ENCODE measurements at regions not wholly inside any gene's neighbourhood (a gene's known extent, or its start where the extent isn't known, plus 50 kb on each side); places are given as distances from the start of the nearest gene placed in this dataset.

GRCh38 chr15:62297933-62298332, 132.8 kb upstream of the C2CD4B start:
- no peak overlapping the region for H3K4me3 ChIP-seq (ENCODE audit: low read depth in 1 of 2, low read length in 2 of 2)
- no peaks in the 10 kb centered on the region for H3K9me3 ChIP-seq (ENCODE audit: low read length)
- peaks cover 9% of the 10 kb centered on the region for H3K4me1 ChIP-seq (ENCODE audit: insufficient read depth, low read length)

GRCh38 chr15:62298811-62299210, 133.7 kb upstream of the C2CD4B start:
- Histone ChIP-seq H3K27ac (ENCODE audit: low read depth, low read length) (no peak overlapping the region), H3K27me3 (ENCODE audit: control insufficient read depth in 1 of 2, insufficient read depth in 2 of 2, low read length in 2 of 2) (no peaks in the 10 kb centered on the region), H3K4me1 (ENCODE audit: insufficient read depth, low read length) (peaks cover 9% of the 10 kb centered on the region), H3K9me3 (ENCODE audit: low read length) (no peaks in the 10 kb centered on the region), H3K36me3 (ENCODE audit: insufficient read depth, low read length) (no peaks in the 10 kb centered on the region), H3K9ac (ENCODE audit: low read length) (no peak overlapping the region), H3K4me3 (ENCODE audit: low read depth in 1 of 2, low read length in 2 of 2) (no peak overlapping the region)

More at GRCh38 chr15:62297933-62298332, 132.8 kb upstream of the C2CD4B start:
- Histone ChIP-seq H3K27me3 (ENCODE audit: control insufficient read depth in 1 of 2, insufficient read depth in 2 of 2, low read length in 2 of 2) (no peaks in the 10 kb centered on the region), H3K9ac (ENCODE audit: low read length) (no peak overlapping the region), H3K36me3 (ENCODE audit: insufficient read depth, low read length) (no peaks in the 10 kb centered on the region), H3K27ac (ENCODE audit: low read depth, low read length) (no peak overlapping the region)

- H3K4me3 ChIP-seq (ENCODE audit: low read depth in 1 of 2, low read length in 2 of 2) = no peak overlapping the region
- no peaks in the 10 kb centered on the region for H3K27me3 ChIP-seq (ENCODE audit: control insufficient read depth in 1 of 2, insufficient read depth in 2 of 2, low read length in 2 of 2)
- no peaks in the 10 kb centered on the region for H3K36me3 ChIP-seq (ENCODE audit: insufficient read depth, low read length)
- peaks cover 9% of the 10 kb centered on the region for H3K4me1 ChIP-seq (ENCODE audit: insufficient read depth, low read length)
- H3K9me3 ChIP-seq (ENCODE audit: low read length) = no peaks in the 10 kb centered on the region
- H3K9ac ChIP-seq (ENCODE audit: low read length) = no peak overlapping the region
- no peak overlapping the region for H3K27ac ChIP-seq (ENCODE audit: low read depth, low read length)
These were observed 134.5 kb upstream of the C2CD4B start for GRCh38 chr15:62299541-62299940.

- no peak overlapping the region for H3K9ac ChIP-seq (ENCODE audit: low read length)
- no peaks in the 10 kb centered on the region for H3K27me3 ChIP-seq (ENCODE audit: control insufficient read depth in 1 of 2, insufficient read depth in 2 of 2, low read length in 2 of 2)
- H3K4me3 ChIP-seq (ENCODE audit: low read depth in 1 of 2, low read length in 2 of 2) = no peak overlapping the region
- H3K4me1 ChIP-seq (ENCODE audit: insufficient read depth, low read length) = peaks cover 9% of the 10 kb centered on the region
- no peaks in the 10 kb centered on the region for H3K9me3 ChIP-seq (ENCODE audit: low read length)
- H3K36me3 ChIP-seq (ENCODE audit: insufficient read depth, low read length) = no peaks in the 10 kb centered on the region
- no peak overlapping the region for H3K27ac ChIP-seq (ENCODE audit: low read depth, low read length)
These were observed 137.0 kb upstream of the C2CD4B start for GRCh38 chr15:62301993-62302675.

GRCh38 chr15:62306851-62307504, 141.9 kb upstream of the C2CD4B start:
- Histone ChIP-seq H3K9me3 (ENCODE audit: low read length) (no peaks in the 10 kb centered on the region), H3K36me3 (ENCODE audit: insufficient read depth, low read length) (no peaks in the 10 kb centered on the region), H3K4me3 (ENCODE audit: low read depth in 1 of 2, low read length in 2 of 2) (no peak overlapping the region), H3K27ac (ENCODE audit: low read depth, low read length) (no peak overlapping the region), H3K9ac (ENCODE audit: low read length) (no peak overlapping the region), H3K27me3 (ENCODE audit: control insufficient read depth in 1 of 2, insufficient read depth in 2 of 2, low read length in 2 of 2) (no peaks in the 10 kb centered on the region), H3K4me1 (ENCODE audit: insufficient read depth, low read length) (peaks cover 8% of the 10 kb centered on the region)

GRCh38 chr15:62307551-62307950, 142.5 kb upstream of the C2CD4B start:
- H3K9me3 ChIP-seq (ENCODE audit: low read length) = no peaks in the 10 kb centered on the region
- H3K27ac ChIP-seq (ENCODE audit: low read depth, low read length) = no peak overlapping the region
- H3K36me3 ChIP-seq (ENCODE audit: insufficient read depth, low read length) = no peaks in the 10 kb centered on the region
- H3K9ac ChIP-seq (ENCODE audit: low read length) = no peak overlapping the region
- H3K27me3 ChIP-seq (ENCODE audit: control insufficient read depth in 1 of 2, insufficient read depth in 2 of 2, low read length in 2 of 2) = no peaks in the 10 kb centered on the region
- H3K4me3 ChIP-seq (ENCODE audit: low read depth in 1 of 2, low read length in 2 of 2) = no peak overlapping the region
- peaks cover 2% of the 10 kb centered on the region for H3K4me1 ChIP-seq (ENCODE audit: insufficient read depth, low read length)

- Histone ChIP-seq H3K4me3 (ENCODE audit: low read depth in 1 of 2, low read length in 2 of 2) (no peak overlapping the region), H3K4me1 (ENCODE audit: insufficient read depth, low read length) (no peaks in the 10 kb centered on the region), H3K36me3 (ENCODE audit: insufficient read depth, low read length) (no peaks in the 10 kb centered on the region), H3K9me3 (ENCODE audit: low read length) (no peaks in the 10 kb centered on the region), H3K9ac (ENCODE audit: low read length) (no peak overlapping the region), H3K27ac (ENCODE audit: low read depth, low read length) (no peak overlapping the region), H3K27me3 (ENCODE audit: control insufficient read depth in 1 of 2, insufficient read depth in 2 of 2, low read length in 2 of 2) (no peaks in the 10 kb centered on the region)
These were observed 151.5 kb upstream of the C2CD4B start for GRCh38 chr15:62316413-62317060.

- no peak overlapping the region for H3K9ac ChIP-seq (ENCODE audit: low read length)
- H3K36me3 ChIP-seq (ENCODE audit: insufficient read depth, low read length) = no peaks in the 10 kb centered on the region
- H3K27me3 ChIP-seq (ENCODE audit: control insufficient read depth in 1 of 2, insufficient read depth in 2 of 2, low read length in 2 of 2) = no peaks in the 10 kb centered on the region
- no peak overlapping the region for H3K27ac ChIP-seq (ENCODE audit: low read depth, low read length)
- no peak overlapping the region for H3K4me3 ChIP-seq (ENCODE audit: low read depth in 1 of 2, low read length in 2 of 2)
- no peaks in the 10 kb centered on the region for H3K9me3 ChIP-seq (ENCODE audit: low read length)
- H3K4me1 ChIP-seq (ENCODE audit: insufficient read depth, low read length) = no peaks in the 10 kb centered on the region
These were observed 155.2 kb upstream of the C2CD4B start for GRCh38 chr15:62320259-62320658.

- H3K36me3 ChIP-seq (ENCODE audit: insufficient read depth, low read length) = no peaks in the 10 kb centered on the region
- H3K27ac ChIP-seq (ENCODE audit: low read depth, low read length) = no peak overlapping the region
- H3K9ac ChIP-seq (ENCODE audit: low read length) = no peak overlapping the region
- H3K9me3 ChIP-seq (ENCODE audit: low read length) = no peaks in the 10 kb centered on the region
- no peaks in the 10 kb centered on the region for H3K27me3 ChIP-seq (ENCODE audit: control insufficient read depth in 1 of 2, insufficient read depth in 2 of 2, low read length in 2 of 2)
- no peak overlapping the region for H3K4me3 ChIP-seq (ENCODE audit: low read depth in 1 of 2, low read length in 2 of 2)
- no peaks in the 10 kb centered on the region for H3K4me1 ChIP-seq (ENCODE audit: insufficient read depth, low read length)
These were observed 158.3 kb upstream of the C2CD4B start for GRCh38 chr15:62323353-62323890.

GRCh38 chr15:62324382-62324781, 159.3 kb upstream of the C2CD4B start:
- no peak overlapping the region for H3K27ac ChIP-seq (ENCODE audit: low read depth, low read length)
- H3K9ac ChIP-seq (ENCODE audit: low read length) = no peak overlapping the region
- no peaks in the 10 kb centered on the region for H3K36me3 ChIP-seq (ENCODE audit: insufficient read depth, low read length)
- no peak overlapping the region for H3K4me3 ChIP-seq (ENCODE audit: low read depth in 1 of 2, low read length in 2 of 2)
- H3K4me1 ChIP-seq (ENCODE audit: insufficient read depth, low read length) = no peaks in the 10 kb centered on the region
- H3K27me3 ChIP-seq (ENCODE audit: control insufficient read depth in 1 of 2, insufficient read depth in 2 of 2, low read length in 2 of 2) = no peaks in the 10 kb centered on the region
- no peaks in the 10 kb centered on the region for H3K9me3 ChIP-seq (ENCODE audit: low read length)

GRCh38 chr15:62325597-62325996, 160.5 kb upstream of the C2CD4B start:
- Histone ChIP-seq H3K27me3 (ENCODE audit: control insufficient read depth in 1 of 2, insufficient read depth in 2 of 2, low read length in 2 of 2) (no peaks in the 10 kb centered on the region), H3K27ac (ENCODE audit: low read depth, low read length) (no peak overlapping the region), H3K36me3 (ENCODE audit: insufficient read depth, low read length) (no peaks in the 10 kb centered on the region)

More at GRCh38 chr15:62325597-62325996, 160.5 kb upstream of the C2CD4B start:
- H3K4me3 ChIP-seq (ENCODE audit: low read depth in 1 of 2, low read length in 2 of 2) = no peak overlapping the region
- no peaks in the 10 kb centered on the region for H3K4me1 ChIP-seq (ENCODE audit: insufficient read depth, low read length)
- no peaks in the 10 kb centered on the region for H3K9me3 ChIP-seq (ENCODE audit: low read length)
- no peak overlapping the region for H3K9ac ChIP-seq (ENCODE audit: low read length)
